Dedifferentiated amniotic fluid mesenchymal stem cell (primary cell): ENCODE measurements at regions not wholly inside any gene's neighbourhood (a gene's known extent, or its start where the extent isn't known, plus 50 kb on each side); places are given as distances from the start of the nearest gene placed in this dataset.
"Not testable (repeated sequence)": the region's sequence is repeated elsewhere in the genome, so short reads cannot be mapped to it uniquely, and the experiment has no call there.

Source experiments
- DNase-seq: peaks from one replicate; pipeline ENCODE4 v3.0.0-alpha.2; 2016; ENCODE audit errors: extremely low spot score

GRCh38 chr4:17065821-17066220 is 167.4 kb upstream of the LDB2 start:
- DNase-seq: no peak

GRCh38 chr4:17064959-17065358 is 166.5 kb upstream of the LDB2 start:
- DNase-seq: no peak

- peak; percentile 80 for DNase-seq
These were observed 165.4 kb upstream of the LDB2 start for GRCh38 chr4:17063888-17064287.

GRCh38 chr4:17060230-17060629 is 161.8 kb upstream of the LDB2 start:
- no peak for DNase-seq

- peak; percentile 89 for DNase-seq
These were observed 160.7 kb upstream of the LDB2 start for GRCh38 chr4:17058916-17059741.

GRCh38 chr4:17058536-17058915 is 160.1 kb upstream of the LDB2 start:
- peak; percentile 48 for DNase-seq

- DNase-seq: no peak
These were observed 158.6 kb upstream of the LDB2 start for GRCh38 chr4:17057035-17057434.

- DNase-seq: peak; percentile 76
These were observed 157.3 kb upstream of the LDB2 start for GRCh38 chr4:17055788-17056187.

- DNase-seq: no peak
These were observed 147.4 kb upstream of the LDB2 start for GRCh38 chr4:17045866-17046265.

- DNase-seq: no peak
These were observed 140.2 kb upstream of the LDB2 start for GRCh38 chr4:17038510-17039176.

- no peak for DNase-seq
These were observed 135.3 kb upstream of the LDB2 start for GRCh38 chr4:17033768-17034181.

- no peak for DNase-seq
These were observed 134.8 kb upstream of the LDB2 start for GRCh38 chr4:17033025-17033767.

GRCh38 chr4:17030543-17030942 is 132.1 kb upstream of the LDB2 start:
- peak; percentile 34 for DNase-seq

- DNase-seq: no peak
These were observed 131.5 kb upstream of the LDB2 start for GRCh38 chr4:17029964-17030363.

- DNase-seq: no peak
These were observed 131.0 kb upstream of the LDB2 start for GRCh38 chr4:17029432-17029831.

GRCh38 chr4:17027495-17027894 is 129.1 kb upstream of the LDB2 start:
- DNase-seq: peak; percentile 90

GRCh38 chr4:17024425-17024824 is 126.0 kb upstream of the LDB2 start:
- DNase-seq: no peak

GRCh38 chr4:17020901-17021300 is 122.5 kb upstream of the LDB2 start:
- DNase-seq: no peak

- no peak for DNase-seq
These were observed 122.0 kb upstream of the LDB2 start for GRCh38 chr4:17020451-17020850.

GRCh38 chr4:17018621-17019020 is 120.2 kb upstream of the LDB2 start:
- not testable (repeated sequence) for DNase-seq

GRCh38 chr4:17018013-17018412 is 119.6 kb upstream of the LDB2 start:
- no peak for DNase-seq

- DNase-seq: no peak
These were observed 115.0 kb upstream of the LDB2 start for GRCh38 chr4:17013382-17014006.
